HEK293 (cell line): ENCODE measurements at regions not wholly inside any gene's neighbourhood (a gene's known extent, or its start where the extent isn't known, plus 50 kb on each side); places are given as distances from the start of the nearest gene placed in this dataset.

Source experiments
- CTCF ChIA-PET: fragments of 350-600 bp; formaldehyde crosslinking; extraction: SDS; loops from one replicate; lab custom pipeline; 2021; ENCODE audit warnings: antibody characterized with exemption; lab: Yijun Ruan, JAX
- POLR2A ChIA-PET: fragments of 300-600 bp; formaldehyde crosslinking; extraction: SDS; loops from one replicate; lab custom pipeline; 2020; ENCODE audit warnings: antibody characterized with exemption, inconsistent platforms; lab: Yijun Ruan, JAX
- H3K27ac ChIP-seq: fragments of 200-500 bp; sonication (Bioruptor generic); 2 replicates; pipeline ENCODE4 v1.5.1; 2014; ENCODE audit warnings: low read depth, low read length, control low read depth, inconsistent platforms; ENCODE audit errors: extremely low read depth
- H3K36me3 ChIP-seq, 2 experiments: fragments of 200-500 bp in 1 of 2; sonication (Bioruptor generic) in 1 of 2; 1 replicate in 1 of 2; 2 replicates in 1 of 2; pipeline ENCODE4 v1.5.1; 2014 to 2017; ENCODE audit warnings: inconsistent platforms in 2 of 2, low read length in 2 of 2; ENCODE audit not compliant: control insufficient read depth in 2 of 2, insufficient read depth in 1 of 2
- H3K4me1 ChIP-seq: fragments of 200-500 bp; sonication (Bioruptor generic); 2 replicates; pipeline ENCODE4 v1.5.1; 2014; ENCODE audit warnings: mild to moderate bottlenecking, low read length, inconsistent platforms; ENCODE audit not compliant: control insufficient read depth, insufficient read depth
- H3K4me3 ChIP-seq: 2 replicates; pipeline ENCODE4 v1.5.1; 2011; ENCODE audit warnings: low read depth, mild to moderate bottlenecking, control low read depth, low read length, moderate library complexity
- H3K9me3 ChIP-seq: fragments of 200-500 bp; sonication (Bioruptor generic); 2 replicates; pipeline ENCODE4 v1.5.1; 2014; ENCODE audit warnings: low read depth, low read length, inconsistent platforms; ENCODE audit not compliant: control insufficient read depth, insufficient read depth
- BCL11B ChIP-seq: fragments of 450-650 bp; formaldehyde crosslinking; IDR thresholded peaks from 2 replicates; pipeline ENCODE4 v1.5.1; 2016; ENCODE audit warnings: low read depth, missing biosample characterization, missing genetic modification characterization
- HIC1 ChIP-seq: fragments of 450-650 bp; formaldehyde crosslinking; IDR thresholded peaks from 2 replicates; pipeline ENCODE4 v1.5.1; 2016; ENCODE audit warnings: missing biosample characterization, missing genetic modification characterization
- KLF7 ChIP-seq: fragments of 450-650 bp; formaldehyde crosslinking; IDR thresholded peaks from 2 replicates; pipeline ENCODE4 v1.5.1; 2016; ENCODE audit warnings: missing biosample characterization, missing genetic modification characterization, borderline replicate concordance
- OSR2 ChIP-seq: fragments of 450-650 bp; formaldehyde crosslinking; IDR thresholded peaks from 2 replicates; pipeline ENCODE4 v1.5.1; 2016; ENCODE audit warnings: missing biosample characterization, missing genetic modification characterization
- OVOL3 ChIP-seq: fragments of 450-650 bp; formaldehyde crosslinking; IDR thresholded peaks from 2 replicates; pipeline ENCODE4 v1.5.1; 2016; ENCODE audit warnings: missing biosample characterization, missing genetic modification characterization
- SCRT2 ChIP-seq: fragments of 450-650 bp; formaldehyde crosslinking; IDR thresholded peaks from 2 replicates; pipeline ENCODE4 v1.5.1; 2016; ENCODE audit warnings: missing biosample characterization, missing genetic modification characterization
- ZBTB10 ChIP-seq: fragments of 450-650 bp; formaldehyde crosslinking; IDR thresholded peaks from 2 replicates; pipeline ENCODE4 v1.5.1; 2016; ENCODE audit warnings: missing biosample characterization, missing genetic modification characterization
- ZNF132 ChIP-seq: fragments of 450-650 bp; formaldehyde crosslinking; IDR thresholded peaks from 2 replicates; pipeline ENCODE4 v1.5.1; 2017; ENCODE audit warnings: missing biosample characterization, missing genetic modification characterization, borderline replicate concordance
- ZNF133 ChIP-seq: fragments of 450-650 bp; formaldehyde crosslinking; IDR thresholded peaks from 2 replicates; pipeline ENCODE4 v1.5.1; 2016; ENCODE audit warnings: missing biosample characterization, missing genetic modification characterization
- ZNF140 ChIP-seq: fragments of 450-650 bp; formaldehyde crosslinking; IDR thresholded peaks from 2 replicates; pipeline ENCODE4 v1.5.1; 2016; ENCODE audit warnings: missing biosample characterization, missing genetic modification characterization
- ZNF16 ChIP-seq: fragments of 450-650 bp; formaldehyde crosslinking; IDR thresholded peaks from 2 replicates; pipeline ENCODE4 v1.5.1; 2016; ENCODE audit warnings: low read depth, missing biosample characterization, missing genetic modification characterization
- ZNF19 ChIP-seq: fragments of 450-650 bp; formaldehyde crosslinking; IDR thresholded peaks from 2 replicates; pipeline ENCODE4; 2016; ENCODE audit warnings: missing biosample characterization, missing genetic modification characterization, low read depth
- ZNF2 ChIP-seq: fragments of 450-650 bp; formaldehyde crosslinking; IDR thresholded peaks from 2 replicates; pipeline ENCODE4 v1.5.1; 2016; ENCODE audit warnings: missing biosample characterization, missing genetic modification characterization
- ZNF221 ChIP-seq: fragments of 450-650 bp; formaldehyde crosslinking; IDR thresholded peaks from 2 replicates; pipeline ENCODE4 v1.5.1; 2017; ENCODE audit warnings: missing biosample characterization, missing genetic modification characterization, borderline replicate concordance
- ZNF26 ChIP-seq: fragments of 450-650 bp; formaldehyde crosslinking; IDR thresholded peaks from 2 replicates; pipeline ENCODE4 v1.5.1; 2016; ENCODE audit warnings: missing biosample characterization, missing genetic modification characterization
- ZNF394 ChIP-seq: fragments of 450-650 bp; formaldehyde crosslinking; IDR thresholded peaks from 2 replicates; pipeline ENCODE4 v1.5.1; 2016; ENCODE audit warnings: missing biosample characterization, missing genetic modification characterization, mild to moderate bottlenecking, moderate library complexity, borderline replicate concordance
- ZNF510 ChIP-seq: fragments of 450-650 bp; formaldehyde crosslinking; IDR thresholded peaks from 2 replicates; pipeline ENCODE4 v1.5.1; 2018; ENCODE audit warnings: mild to moderate bottlenecking, missing genetic modification characterization, missing biosample characterization; ENCODE audit not compliant: insufficient replicate concordance
- ZNF555 ChIP-seq: fragments of 450-650 bp; formaldehyde crosslinking; conservative IDR thresholded peaks from 2 replicates; pipeline ENCODE4 v1.5.1; 2017; ENCODE audit warnings: missing biosample characterization, mild to moderate bottlenecking, missing genetic modification characterization, inconsistent platforms
- ZNF629 ChIP-seq: fragments of 450-650 bp; formaldehyde crosslinking; IDR thresholded peaks from 2 replicates; pipeline ENCODE4 v1.5.1; 2017; ENCODE audit warnings: missing biosample characterization, missing genetic modification characterization
- ZNF654 ChIP-seq: fragments of 450-650 bp; formaldehyde crosslinking; IDR thresholded peaks from 2 replicates; pipeline ENCODE4 v1.5.1; 2016; ENCODE audit warnings: low read depth, missing biosample characterization, missing genetic modification characterization
- ZNF660 ChIP-seq: fragments of 450-650 bp; IDR thresholded peaks from 2 replicates; pipeline ENCODE4 v1.5.1; 2018; ENCODE audit warnings: missing biosample characterization, mild to moderate bottlenecking, missing genetic modification characterization
- ZNF707 ChIP-seq: fragments of 450-650 bp; formaldehyde crosslinking; IDR thresholded peaks from 2 replicates; pipeline ENCODE4 v1.5.1; 2016; ENCODE audit warnings: missing biosample characterization, missing genetic modification characterization
- ZSCAN23 ChIP-seq: fragments of 450-650 bp; formaldehyde crosslinking; IDR thresholded peaks from 2 replicates; pipeline ENCODE4 v1.5.1; 2016; ENCODE audit warnings: missing biosample characterization, missing genetic modification characterization

GRCh38 chr18:61164321-61164720 is 168.9 kb upstream of the CDH20 start (continued):
- TF ChIP-seq BCL11B (tag by site-specific recombination), result no peak
- TF ChIP-seq ZBTB10 (tag by site-specific recombination), result no peak
- no peak for TF ChIP-seq ZNF26 (tag by site-specific recombination)

GRCh38 chr18:61167902-61168301 is 165.3 kb upstream of the CDH20 start:
- ChIA-PET POLR2A (no interaction called here), CTCF (no interaction called here)
- no peaks in the 10 kb centered on the region for H3K9me3 ChIP-seq
- no peak for TF ChIP-seq OSR2
- no peak for TF ChIP-seq ZNF629
- no peak overlapping the region for H3K4me3 ChIP-seq
- no peaks in the 10 kb centered on the region for H3K36me3 ChIP-seq
- H3K27ac ChIP-seq, result no peak overlapping the region
- no peaks in the 10 kb centered on the region for H3K4me1 ChIP-seq

- H3K27ac ChIP-seq, result no peak overlapping the region
- POLR2A ChIA-PET, result no interaction called here
- TF ChIP-seq ZNF660 (tag by site-specific recombination) (no peak), SCRT2 (tag by site-specific recombination) (no peak), ZNF133 (tag by site-specific recombination) (no peak), ZBTB10 (tag by site-specific recombination) (no peak), ZNF221 (tag by site-specific recombination) (no peak), ZNF394 (tag by site-specific recombination) (no peak)
- H3K4me1 ChIP-seq, result no peaks in the 10 kb centered on the region
- H3K4me3 ChIP-seq, result no peak overlapping the region
- no peaks in the 10 kb centered on the region for H3K9me3 ChIP-seq
- CTCF ChIA-PET, result no interaction called here
- H3K36me3 ChIP-seq, result no peaks in the 10 kb centered on the region
These were observed 163.8 kb upstream of the CDH20 start for GRCh38 chr18:61169386-61169785.

GRCh38 chr18:61172624-61173023 is 160.6 kb upstream of the CDH20 start:
- ChIA-PET CTCF (no interaction called here), POLR2A (no interaction called here)
- no peaks in the 10 kb centered on the region for H3K36me3 ChIP-seq
- TF ChIP-seq ZNF16 (tag by site-specific recombination) (no peak), ZNF140 (tag by site-specific recombination) (no peak), ZNF510 (no peak), KLF7 (tag by site-specific recombination) (no peak), ZNF654 (tag by site-specific recombination) (no peak), ZNF132 (tag by site-specific recombination) (no peak), ZNF555 (no peak), ZSCAN23 (tag by site-specific recombination) (no peak), ZNF707 (tag by site-specific recombination) (no peak), OVOL3 (no peak), ZNF2 (tag by site-specific recombination) (no peak), ZNF19 (tag by site-specific recombination) (no peak), HIC1 (tag by site-specific recombination) (no peak)

More at GRCh38 chr18:61172624-61173023, 160.6 kb upstream of the CDH20 start:
- no peak overlapping the region for H3K4me3 ChIP-seq
- H3K4me1 ChIP-seq, result no peaks in the 10 kb centered on the region
- no peak overlapping the region for H3K27ac ChIP-seq
- H3K9me3 ChIP-seq, result no peaks in the 10 kb centered on the region
